ENCODE measurements at regions not wholly inside any gene's neighbourhood (a gene's known extent, or its start where the extent isn't known, plus 50 kb on each side); places are given as distances from the start of the nearest gene placed in this dataset.

GRCh38 chr19:31963746-31964145, 381.7 kb upstream of the ZNF507 start:
- TF ChIP-seq CTCF (IDR thresholded peaks at IDR 0.05), result no peak
- no peak for TF ChIP-seq ZFX (IDR thresholded peaks at IDR 0.05; ENCODE audit: borderline replicate concordance)
